ENCODE measurements at regions not wholly inside any gene's neighbourhood (a gene's known extent, or its start where the extent isn't known, plus 50 kb on each side); places are given as distances from the start of the nearest gene placed in this dataset.

- no peaks in the 10 kb centered on the region for H4K20me1 ChIP-seq
- H3K27ac ChIP-seq: no peak overlapping the region
- no peak overlapping the region for H3K9ac ChIP-seq
These were observed 99.8 kb upstream of the ASCC3 start for GRCh38 chr6:100980949-100981348.

GRCh38 chr6:100986921-100987320, 105.8 kb upstream of the ASCC3 start:
- no peak overlapping the region for H3K4me3 ChIP-seq
- TF ChIP-seq Cebpa-rat (IDR thresholded peaks at IDR 0.05): no peak
- H4K20me1 ChIP-seq: no peaks in the 10 kb centered on the region
- H3K9ac ChIP-seq: no peak overlapping the region
- H3K4me1 ChIP-seq: no peaks in the 10 kb centered on the region
- H3K9me3 ChIP-seq: no peaks in the 10 kb centered on the region
- no peak overlapping the region for H3K27ac ChIP-seq
- no peaks in the 10 kb centered on the region for H3K36me3 ChIP-seq
- no peaks in the 10 kb centered on the region for H3K27me3 ChIP-seq
- H3K4me2 ChIP-seq: no peak overlapping the region

More at GRCh38 chr6:100980949-100981348, 99.8 kb upstream of the ASCC3 start:
- Histone ChIP-seq H3K4me1 (no peaks in the 10 kb centered on the region), H3K36me3 (no peaks in the 10 kb centered on the region), H3K4me3 (no peak overlapping the region), H3K4me2 (no peak overlapping the region), H3K27me3 (no peaks in the 10 kb centered on the region), H3K9me3 (no peaks in the 10 kb centered on the region)
- TF ChIP-seq Cebpa-rat (IDR thresholded peaks at IDR 0.05): no peak

GRCh38 chr6:100987556-100987955, 106.4 kb upstream of the ASCC3 start:
- Histone ChIP-seq H3K9me3 (no peaks in the 10 kb centered on the region), H3K4me3 (no peak overlapping the region), H3K27me3 (no peaks in the 10 kb centered on the region), H3K4me1 (no peaks in the 10 kb centered on the region), H3K36me3 (no peaks in the 10 kb centered on the region), H3K27ac (no peak overlapping the region), H3K9ac (no peak overlapping the region), H3K4me2 (no peak overlapping the region), H4K20me1 (no peaks in the 10 kb centered on the region)
- TF ChIP-seq Cebpa-rat (IDR thresholded peaks at IDR 0.05): no peak

- Histone ChIP-seq H3K9ac (no peak overlapping the region), H4K20me1 (no peaks in the 10 kb centered on the region), H3K36me3 (no peaks in the 10 kb centered on the region), H3K4me3 (no peak overlapping the region), H3K27ac (no peak overlapping the region), H3K9me3 (no peaks in the 10 kb centered on the region), H3K27me3 (no peaks in the 10 kb centered on the region), H3K4me2 (no peak overlapping the region), H3K4me1 (no peaks in the 10 kb centered on the region)
- no peak for TF ChIP-seq Cebpa-rat (IDR thresholded peaks at IDR 0.05)
These were observed 107.4 kb upstream of the ASCC3 start for GRCh38 chr6:100988391-100988984.

- no peak overlapping the region for H3K4me2 ChIP-seq
- TF ChIP-seq Cebpa-rat (IDR thresholded peaks at IDR 0.05): no peak
- H3K36me3 ChIP-seq: no peaks in the 10 kb centered on the region
- no peaks in the 10 kb centered on the region for H4K20me1 ChIP-seq
- no peaks in the 10 kb centered on the region for H3K27me3 ChIP-seq
- H3K4me1 ChIP-seq: no peaks in the 10 kb centered on the region
- H3K9me3 ChIP-seq: no peaks in the 10 kb centered on the region
- H3K4me3 ChIP-seq: no peak overlapping the region
- no peak overlapping the region for H3K27ac ChIP-seq
- no peak overlapping the region for H3K9ac ChIP-seq
These were observed 108.9 kb upstream of the ASCC3 start for GRCh38 chr6:100990070-100990469.

GRCh38 chr6:100996409-100996808, 115.3 kb upstream of the ASCC3 start:
- H3K4me3 ChIP-seq: no peak overlapping the region
- H3K4me1 ChIP-seq: no peaks in the 10 kb centered on the region
- no peak overlapping the region for H3K9ac ChIP-seq
- no peaks in the 10 kb centered on the region for H3K27me3 ChIP-seq
- no peaks in the 10 kb centered on the region for H3K36me3 ChIP-seq
- H4K20me1 ChIP-seq: no peaks in the 10 kb centered on the region
- no peak overlapping the region for H3K27ac ChIP-seq
- no peak for TF ChIP-seq Cebpa-rat (IDR thresholded peaks at IDR 0.05)
- H3K4me2 ChIP-seq: no peak overlapping the region
- no peaks in the 10 kb centered on the region for H3K9me3 ChIP-seq

- no peak for TF ChIP-seq Cebpa-rat (IDR thresholded peaks at IDR 0.05)
- H3K27me3 ChIP-seq: no peaks in the 10 kb centered on the region
These were observed 117.0 kb upstream of the ASCC3 start for GRCh38 chr6:100998111-100998510.

GRCh38 chr6:100999034-100999597, 118.0 kb upstream of the ASCC3 start:
- Histone ChIP-seq H3K27me3 (no peaks in the 10 kb centered on the region), H3K9me3 (peaks cover 4% of the 10 kb centered on the region; the same call in 1 of the 2 replicates), H4K20me1 (no peaks in the 10 kb centered on the region), H3K27ac (no peak overlapping the region), H3K36me3 (no peaks in the 10 kb centered on the region), H3K4me3 (no peak overlapping the region), H3K9ac (no peak overlapping the region), H3K4me2 (no peak overlapping the region), H3K4me1 (no peaks in the 10 kb centered on the region)
- TF ChIP-seq Cebpa-rat (IDR thresholded peaks at IDR 0.05): no peak

More at GRCh38 chr6:100998111-100998510, 117.0 kb upstream of the ASCC3 start:
- no peak overlapping the region for H3K9ac ChIP-seq
- peaks cover 3% of the 10 kb centered on the region; the same call in 1 of the 2 replicates for H3K9me3 ChIP-seq
- no peaks in the 10 kb centered on the region for H4K20me1 ChIP-seq
- H3K36me3 ChIP-seq: no peaks in the 10 kb centered on the region
- H3K4me2 ChIP-seq: no peak overlapping the region
- no peaks in the 10 kb centered on the region for H3K4me1 ChIP-seq
- H3K27ac ChIP-seq: no peak overlapping the region
- H3K4me3 ChIP-seq: no peak overlapping the region

GRCh38 chr6:101000341-101000740, 119.2 kb upstream of the ASCC3 start:
- no peaks in the 10 kb centered on the region for H3K4me1 ChIP-seq
- no peak overlapping the region for H3K9ac ChIP-seq
- no peaks in the 10 kb centered on the region for H3K27me3 ChIP-seq
- peaks cover 4% of the 10 kb centered on the region; the same call in 1 of the 2 replicates for H3K9me3 ChIP-seq
- no peak overlapping the region for H3K4me3 ChIP-seq
- H3K36me3 ChIP-seq: no peaks in the 10 kb centered on the region
- H4K20me1 ChIP-seq: no peaks in the 10 kb centered on the region
- TF ChIP-seq Cebpa-rat (IDR thresholded peaks at IDR 0.05): no peak
- no peak overlapping the region for H3K4me2 ChIP-seq
- no peak overlapping the region for H3K27ac ChIP-seq

- Histone ChIP-seq H3K4me3 (no peak overlapping the region), H3K9ac (no peak overlapping the region), H3K27me3 (no peaks in the 10 kb centered on the region), H3K27ac (no peak overlapping the region), H3K4me1 (no peaks in the 10 kb centered on the region), H4K20me1 (no peaks in the 10 kb centered on the region), H3K36me3 (no peaks in the 10 kb centered on the region), H3K4me2 (no peak overlapping the region), H3K9me3 (peaks cover 4% of the 10 kb centered on the region; the same call in 1 of the 2 replicates)
- TF ChIP-seq Cebpa-rat (IDR thresholded peaks at IDR 0.05): no peak
These were observed 119.9 kb upstream of the ASCC3 start for GRCh38 chr6:101001012-101001411.

Measured in BLaER1 (cell line).